H9 (cell line): ENCODE measurements at regions not wholly inside any gene's neighbourhood (a gene's known extent, or its start where the extent isn't known, plus 50 kb on each side); places are given as distances from the start of the nearest gene placed in this dataset.

ENCODE experiments used
- DNase-seq: peaks from one replicate; pipeline ENCODE4 v3.0.0-alpha.2; 2017
- H2AFZ ChIP-seq: one replicate; pipeline ENCODE4 v1.6.1; 2013; ENCODE audit warnings: mild to moderate bottlenecking, low read length, control low read depth, moderate library complexity
- H2AK5ac ChIP-seq: 2 replicates; pipeline ENCODE4 v1.6.1; 2013; ENCODE audit warnings: low read length, control low read depth, mixed read lengths; ENCODE audit not compliant: insufficient read length
- H2BK120ac ChIP-seq: one replicate; pipeline ENCODE4 v1.6.1; 2013; ENCODE audit warnings: low read depth, mild to moderate bottlenecking, low read length, control low read depth, inconsistent platforms; ENCODE audit not compliant: poor library complexity, severe bottlenecking
- H2BK12ac ChIP-seq: 2 replicates; pipeline ENCODE4 v1.6.1; 2013; ENCODE audit warnings: low read length, control low read depth, mixed read lengths, low read depth; ENCODE audit not compliant: insufficient read length
- H2BK15ac ChIP-seq: 2 replicates; pipeline ENCODE4 v1.6.1; 2013; ENCODE audit warnings: low read depth, low read length, control low read depth
- H2BK20ac ChIP-seq: one replicate; pipeline ENCODE4 v1.6.1; 2013; ENCODE audit warnings: low read depth, mild to moderate bottlenecking, low read length, control low read depth, inconsistent platforms; ENCODE audit not compliant: poor library complexity, severe bottlenecking
- H2BK5ac ChIP-seq: 2 replicates; pipeline ENCODE4 v1.6.1; 2013; ENCODE audit warnings: low read length, control low read depth, mixed read lengths; ENCODE audit not compliant: insufficient read length
- H3K14ac ChIP-seq: 2 replicates; pipeline ENCODE4 v1.6.1; 2013; ENCODE audit warnings: low read length, control low read depth; ENCODE audit not compliant: insufficient read depth
- H3K18ac ChIP-seq: 2 replicates; pipeline ENCODE4 v1.6.1; 2013; ENCODE audit warnings: low read depth, mild to moderate bottlenecking, mixed read lengths, low read length, control low read depth; ENCODE audit not compliant: insufficient read length
- H3K23ac ChIP-seq: 2 replicates; pipeline ENCODE4 v1.6.1; 2013; ENCODE audit warnings: low read length, control low read depth, mixed read lengths, low read depth; ENCODE audit not compliant: insufficient read length
- H3K23me2 ChIP-seq: 2 replicates; pipeline ENCODE4 v1.6.1; 2013; ENCODE audit warnings: low read depth, mild to moderate bottlenecking, mixed read lengths, low read length, control low read depth; ENCODE audit not compliant: insufficient read length, poor library complexity, severe bottlenecking
- H3K27ac ChIP-seq: 2 replicates; pipeline ENCODE4 v1.5.1; 2013; ENCODE audit warnings: low read length, control low read depth, mixed read lengths, low read depth; ENCODE audit not compliant: insufficient read length
- H3K27me3 ChIP-seq: 2 replicates; pipeline ENCODE4 v1.6.1; 2013; ENCODE audit warnings: low read length, control low read depth, inconsistent platforms; ENCODE audit not compliant: insufficient read depth
- H3K4ac ChIP-seq: 2 replicates; pipeline ENCODE4 v1.6.1; 2013; ENCODE audit warnings: low read depth, mild to moderate bottlenecking, control low read depth, inconsistent platforms, low read length, moderate library complexity
- H3K4me1 ChIP-seq: 2 replicates; pipeline ENCODE4 v1.6.1; 2013; ENCODE audit warnings: low read length, control low read depth, inconsistent platforms; ENCODE audit not compliant: insufficient read depth
- H3K4me2 ChIP-seq: 2 replicates; pipeline ENCODE4 v1.6.1; 2013; ENCODE audit warnings: low read length, control low read depth, mixed read lengths; ENCODE audit not compliant: insufficient read length, insufficient read depth
- H3K56ac ChIP-seq: 2 replicates; pipeline ENCODE4 v1.6.1; 2013; ENCODE audit warnings: low read depth, mild to moderate bottlenecking, mixed read lengths, low read length, control low read depth; ENCODE audit not compliant: insufficient read length
- H3K79me1 ChIP-seq: 2 replicates; pipeline ENCODE4 v1.6.1; 2013; ENCODE audit warnings: low read depth, mild to moderate bottlenecking, moderate library complexity, low read length, control low read depth, inconsistent platforms; ENCODE audit not compliant: insufficient read depth, poor library complexity, severe bottlenecking
- H3K79me2 ChIP-seq: 2 replicates; pipeline ENCODE4 v1.6.1; 2013; ENCODE audit warnings: low read length, control low read depth, inconsistent platforms; ENCODE audit not compliant: insufficient read depth
- H3K9ac ChIP-seq: 2 replicates; pipeline ENCODE4 v1.6.1; 2013; ENCODE audit warnings: low read length, control low read depth, mixed read lengths; ENCODE audit not compliant: insufficient read length; ENCODE audit errors: extremely low read depth
- H3K9me3 ChIP-seq: one replicate; pipeline ENCODE4 v1.6.1; 2013; ENCODE audit warnings: low read depth, low read length, inconsistent platforms; ENCODE audit not compliant: control insufficient read depth
- H3T11ph ChIP-seq: one replicate; pipeline ENCODE4 v1.6.1; 2013; ENCODE audit warnings: mild to moderate bottlenecking, low read length, control low read depth, inconsistent platforms
- H4K20me1 ChIP-seq: one replicate; pipeline ENCODE4 v1.6.1; 2013; ENCODE audit not compliant: control insufficient read depth, insufficient read length, insufficient read depth
- H4K5ac ChIP-seq: 2 replicates; pipeline ENCODE4 v1.6.1; 2013; ENCODE audit warnings: low read depth, mild to moderate bottlenecking, mixed read lengths, low read length, control low read depth; ENCODE audit not compliant: insufficient read length
- H4K8ac ChIP-seq: replicated peaks from 2 replicates; pipeline ENCODE4 v1.6.1; 2013; ENCODE audit warnings: low read length, control low read depth, mixed read lengths, low read depth; ENCODE audit not compliant: insufficient read length
- H4K91ac ChIP-seq: 2 replicates; pipeline ENCODE4 v1.6.1; 2013; ENCODE audit warnings: low read depth, mild to moderate bottlenecking, moderate library complexity, mixed read lengths, low read length, control low read depth; ENCODE audit not compliant: insufficient read length
- H3K27ac Mint-ChIP-seq, 3 experiments: 2 replicates in 2 of 3; 3 replicates in 1 of 3; pipeline ENCODE4 v1.8.0; 2020 to 2021; ENCODE audit warnings: mixed read lengths in 3 of 3, mild to moderate bottlenecking in 1 of 3, moderate library complexity in 1 of 3
- H3K27me3 Mint-ChIP-seq: 2 replicates; pipeline ENCODE4 v1.8.0; 2021; ENCODE audit warnings: low read depth, mild to moderate bottlenecking, moderate library complexity, mixed read lengths
- H3K36me3 Mint-ChIP-seq, 3 experiments: 2 replicates in 2 of 3; 3 replicates in 1 of 3; pipeline ENCODE4 v1.8.0; 2020 to 2021; ENCODE audit warnings: low read depth in 3 of 3, mixed read lengths in 3 of 3; ENCODE audit not compliant: insufficient read depth in 1 of 3
- H3K4me1 Mint-ChIP-seq, 2 experiments: 2 replicates each; pipeline ENCODE4 v1.8.0; 2020; ENCODE audit warnings: mixed read lengths in 2 of 2
- H3K4me3 Mint-ChIP-seq, 2 experiments: 2 replicates in 1 of 2; 3 replicates in 1 of 2; pipeline ENCODE4 v1.8.0; 2020 to 2021; ENCODE audit warnings: mild to moderate bottlenecking in 2 of 2, mixed read lengths in 2 of 2, moderate library complexity in 1 of 2
- H3K9me3 Mint-ChIP-seq, 2 experiments: 2 replicates in 1 of 2; 3 replicates in 1 of 2; pipeline ENCODE4 v1.8.0; 2020; ENCODE audit warnings: mild to moderate bottlenecking in 2 of 2, mixed read lengths in 2 of 2, moderate library complexity in 1 of 2
- CTCF ChIP-seq: fragments of 200-600 bp; sonication (generic); conservative IDR thresholded peaks from 3 replicates; pipeline ENCODE4 v1.8.0; 2021; ENCODE audit warnings: antibody characterized with exemption, mild to moderate bottlenecking
- WGBS: extraction: QIAGEN DNeasy Blood & Tissue Kit; methylation state at CpG from one replicate; pipeline ENCODE4 v1.1.7; 2013; ENCODE audit warnings: missing lambda C conversion rate, low lambda C conversion rate, mixed read lengths; ENCODE audit not compliant: insufficient read length; ENCODE audit errors: extremely low coverage; 5-methylcytosine and 5-hydroxymethylcytosine counted together

GRCh38 chr5:167894631-167895472, 396.6 kb upstream of the WWC1 start:
- no peak for DNase-seq
- no peak overlapping the region for H3T11ph ChIP-seq
- H3K56ac ChIP-seq, result no peak overlapping the region
- no peak overlapping the region for H3K4me2 ChIP-seq
- H3K4ac ChIP-seq, result no peak overlapping the region
- no peak overlapping the region for H3K18ac ChIP-seq
- no peak overlapping the region for H3K27ac ChIP-seq
- H2BK120ac ChIP-seq, result no peak overlapping the region
- WGBS, result no CpG with 5 or more reads among the region's 4 CpGs
- Mint-ChIP-seq H3K36me3 (no peaks in the 10 kb centered on the region), H3K9me3 (no peaks in the 10 kb centered on the region), H3K4me3 (no peak overlapping the region), H3K4me1 (peaks cover 39 to 40% of the 10 kb centered on the region in 2 experiments), H3K27ac (no peak overlapping the region), H3K27me3 (no peaks in the 10 kb centered on the region; the same call in 1 of the 2 replicates)
- no peaks in the 10 kb centered on the region for H3K79me2 ChIP-seq
- H3K23ac ChIP-seq, result no peak overlapping the region
- H3K4me1 ChIP-seq, result peaks cover 12% of the 10 kb centered on the region
- H3K79me1 ChIP-seq, result no peaks in the 10 kb centered on the region
- no peak overlapping the region for H2BK15ac ChIP-seq
- no peak overlapping the region for H2BK5ac ChIP-seq
- no peak overlapping the region for H2BK12ac ChIP-seq
- no peak overlapping the region for H4K8ac ChIP-seq
- H3K9me3 ChIP-seq, result no peaks in the 10 kb centered on the region
- H2BK20ac ChIP-seq, result no peak overlapping the region
- H3K14ac ChIP-seq, result no peak overlapping the region
- H3K9ac ChIP-seq, result no peak overlapping the region
- H3K23me2 ChIP-seq, result no peaks in the 10 kb centered on the region
- no peak for TF ChIP-seq CTCF
- H3K27me3 ChIP-seq, result no peaks in the 10 kb centered on the region
- H4K5ac ChIP-seq, result no peak overlapping the region
- no peaks in the 10 kb centered on the region for H4K20me1 ChIP-seq
- H2AK5ac ChIP-seq, result no peak overlapping the region
- no peak overlapping the region for H4K91ac ChIP-seq
- no peak overlapping the region for H2AFZ ChIP-seq
